HG03064 (cell line): ENCODE measurements at regions not wholly inside any gene's neighbourhood (a gene's known extent, or its start where the extent isn't known, plus 50 kb on each side); places are given as distances from the start of the nearest gene placed in this dataset.

Experiments
- ATAC-seq: cut with Tn5 transposase; IDR thresholded peaks from one replicate; pipeline ENCODE4 v1.9.1; 2021; ENCODE audit warnings: low read depth; ENCODE audit not compliant: unreplicated experiment

GRCh38 chr21:27112186-27112585 is 145.3 kb upstream of the ADAMTS5 start:
- no peak for ATAC-seq

- no peak for ATAC-seq
These were observed 144.1 kb upstream of the ADAMTS5 start for GRCh38 chr21:27110956-27111355.

DNA sequence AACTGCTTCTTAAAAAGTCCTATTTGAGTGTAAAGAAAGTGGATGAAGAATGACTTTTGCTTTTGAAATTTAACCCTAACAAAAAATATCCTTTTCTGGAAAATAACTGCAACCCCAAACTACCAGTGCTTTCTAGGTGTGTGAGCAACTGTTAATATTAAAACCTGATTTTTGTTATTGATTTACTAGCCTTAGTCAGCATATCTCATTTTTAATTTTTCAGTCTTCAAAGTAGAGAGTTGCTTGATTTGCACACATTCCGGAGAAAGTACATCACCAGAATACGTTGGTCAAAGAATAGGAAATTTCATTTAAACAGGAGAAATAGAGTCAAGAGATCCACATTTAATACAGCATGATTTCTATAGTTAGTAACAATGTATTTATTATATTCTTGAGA is 141.8 kb upstream of the ADAMTS5 start:
- ATAC-seq: no peak

GRCh38 chr21:27108228-27108627 is 141.3 kb upstream of the ADAMTS5 start:
- no peak for ATAC-seq

GRCh38 chr21:27104846-27105431 is 138.1 kb upstream of the ADAMTS5 start:
- no peak for ATAC-seq

GRCh38 chr21:27103768-27104167 is 136.9 kb upstream of the ADAMTS5 start:
- no peak for ATAC-seq

GRCh38 chr21:27101523-27101922 is 134.6 kb upstream of the ADAMTS5 start:
- no peak for ATAC-seq

- no peak for ATAC-seq
These were observed 127.5 kb upstream of the ADAMTS5 start for GRCh38 chr21:27094184-27094948.

DNA sequence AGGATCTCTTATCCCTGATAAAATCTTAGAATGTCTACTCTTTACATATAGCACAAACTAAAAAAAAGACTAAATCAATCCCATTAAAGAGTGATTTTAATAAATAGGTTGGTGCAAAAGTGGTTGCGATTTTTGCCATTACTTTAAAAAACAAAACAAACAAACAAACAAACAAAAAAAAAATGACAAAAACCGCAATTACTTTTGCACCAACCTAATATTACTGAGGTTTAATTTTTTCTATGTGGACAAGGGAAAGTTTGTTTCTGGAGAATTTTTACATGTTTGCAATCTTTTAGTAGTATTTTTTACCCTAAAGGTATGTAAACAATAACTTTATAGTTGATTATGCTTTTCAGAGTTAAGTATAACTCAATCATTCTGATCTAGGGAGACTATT is 119.7 kb upstream of the ADAMTS5 start:
- no peak for ATAC-seq

- ATAC-seq: no peak
These were observed 119.3 kb upstream of the ADAMTS5 start for GRCh38 chr21:27086186-27086585.

DNA sequence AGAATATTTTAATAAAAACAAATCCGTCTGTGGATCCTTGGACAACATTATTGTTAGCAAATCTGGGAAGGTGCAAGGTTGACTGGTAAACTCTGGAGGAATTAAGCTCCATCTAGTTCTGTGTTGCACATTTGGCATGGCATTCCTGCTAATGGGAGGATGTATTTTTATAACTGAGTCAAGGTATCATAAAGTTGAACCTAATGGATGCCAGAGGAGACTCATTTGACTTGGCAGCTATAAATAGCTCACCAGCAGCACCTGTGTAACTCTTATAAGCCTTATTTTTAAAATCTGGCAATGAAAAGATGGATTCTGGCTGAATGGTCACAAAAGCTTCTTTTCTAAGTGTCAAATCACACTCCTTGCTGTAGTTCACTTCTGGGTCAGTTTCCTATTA is 118.5 kb upstream of the ADAMTS5 start:
- no peak for ATAC-seq

- ATAC-seq: no peak
These were observed 116.3 kb upstream of the ADAMTS5 start for GRCh38 chr21:27083144-27083543.

DNA sequence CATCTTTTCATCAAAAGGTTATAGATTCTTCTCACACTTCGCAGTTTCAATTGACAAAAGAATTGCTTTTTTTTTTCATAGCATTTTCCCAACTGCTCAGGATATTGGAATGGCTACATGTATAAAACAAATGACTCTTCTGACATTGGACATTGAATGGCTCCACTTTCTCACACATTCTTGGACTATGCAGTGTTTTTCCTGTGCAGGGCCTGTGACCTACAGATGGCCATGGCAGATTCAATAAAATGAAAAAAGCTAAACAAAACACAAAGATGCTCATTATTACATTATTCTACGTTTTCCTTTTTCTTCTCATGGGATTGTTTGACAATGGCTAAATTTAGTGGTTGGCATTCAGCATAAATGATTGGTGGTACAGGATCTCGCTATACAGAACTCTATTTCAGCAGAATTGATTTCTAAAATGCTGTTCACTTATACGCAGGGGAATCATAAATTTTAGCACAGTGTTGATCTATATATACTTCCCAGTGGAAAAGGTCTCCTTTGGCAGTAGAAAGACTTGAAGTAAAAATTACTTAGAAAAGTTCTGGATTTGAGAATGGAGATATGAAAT is 115.6 kb upstream of the ADAMTS5 start:
- no peak for ATAC-seq

GRCh38 chr21:27079636-27080240 is 112.8 kb upstream of the ADAMTS5 start:
- no peak for ATAC-seq

GRCh38 chr21:27078915-27079314 is 112.0 kb upstream of the ADAMTS5 start:
- ATAC-seq: no peak

DNA sequence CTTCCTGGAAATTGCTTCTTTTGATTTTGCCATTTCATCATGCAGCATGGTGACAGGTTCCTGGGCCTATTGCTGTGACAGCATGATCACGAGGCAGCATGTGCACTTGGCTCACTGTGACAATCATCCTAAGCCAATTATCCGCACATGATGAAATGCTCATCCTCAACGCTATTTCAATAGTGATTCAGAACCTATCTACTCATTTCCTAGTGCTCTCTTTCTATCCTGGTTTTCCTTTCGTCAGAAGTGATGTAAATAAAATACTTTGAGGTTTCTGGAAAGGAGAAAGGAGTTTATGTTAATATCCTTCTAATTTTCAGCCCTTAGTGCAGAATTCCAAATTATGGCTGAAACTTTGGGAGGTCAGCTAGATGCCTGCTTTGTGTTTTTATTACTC is 110.6 kb upstream of the ADAMTS5 start:
- no peak for ATAC-seq

- ATAC-seq: no peak
These were observed 109.1 kb upstream of the ADAMTS5 start for GRCh38 chr21:27076025-27076424.

GRCh38 chr21:27070861-27071670 is 104.2 kb upstream of the ADAMTS5 start:
- no peak for ATAC-seq

GRCh38 chr21:27068811-27069210 is 101.9 kb upstream of the ADAMTS5 start:
- no peak for ATAC-seq

DNA sequence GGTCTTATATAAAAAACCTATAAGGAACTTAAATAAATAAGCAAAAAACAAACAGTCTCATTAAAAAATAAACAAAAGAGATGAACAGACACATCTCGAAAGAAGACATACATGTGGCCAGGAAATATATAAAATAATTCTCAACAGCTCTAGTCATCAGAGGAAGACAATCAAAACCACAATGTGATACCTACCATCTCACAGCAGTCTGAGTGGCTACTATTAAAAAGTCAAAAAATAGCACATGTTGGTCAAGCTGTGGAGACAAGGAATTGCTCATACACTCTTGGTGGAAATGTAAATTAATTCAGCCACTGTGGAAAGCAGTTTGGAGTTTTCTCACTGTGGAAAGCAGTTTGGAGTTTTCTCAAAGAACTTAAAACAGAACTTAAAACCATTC is 100.3 kb upstream of the ADAMTS5 start:
- ATAC-seq: no peak

GRCh38 chr21:27062443-27062842 is 95.6 kb upstream of the ADAMTS5 start:
- ATAC-seq: no peak
